KOPT-K1 (cell line): ENCODE measurements at regions not wholly inside any gene's neighbourhood (a gene's known extent, or its start where the extent isn't known, plus 50 kb on each side); places are given as distances from the start of the nearest gene placed in this dataset.
A peak's percentile ranks its signal among the peaks of the same experiment; 100 is the strongest.
"Not testable (repeated sequence)": the region's sequence is repeated elsewhere in the genome, so short reads cannot be mapped to it uniquely, and the experiment has no call there.

Experiments used
- H3K27ac ChIP-seq: fragments of 200-600 bp; sonication (generic); 2 replicates; pipeline ENCODE4 v1.5.1; 2016; ENCODE audit warnings: antibody characterized with exemption, mild to moderate bottlenecking, low read depth, low read length; ENCODE audit not compliant: poor library complexity, severe bottlenecking
- H3K36me3 ChIP-seq: fragments of 200-600 bp; sonication (generic); 2 replicates; pipeline ENCODE4 v1.5.1; 2017; ENCODE audit warnings: antibody characterized with exemption, mild to moderate bottlenecking, low read length, moderate library complexity; ENCODE audit not compliant: insufficient read depth
- H3K9me3 ChIP-seq: fragments of 200-600 bp; sonication (generic); 2 replicates; pipeline ENCODE4 v1.5.1; 2017; ENCODE audit warnings: antibody characterized with exemption, low read length, mild to moderate bottlenecking; ENCODE audit not compliant: insufficient read depth, poor library complexity, severe bottlenecking

DNA sequence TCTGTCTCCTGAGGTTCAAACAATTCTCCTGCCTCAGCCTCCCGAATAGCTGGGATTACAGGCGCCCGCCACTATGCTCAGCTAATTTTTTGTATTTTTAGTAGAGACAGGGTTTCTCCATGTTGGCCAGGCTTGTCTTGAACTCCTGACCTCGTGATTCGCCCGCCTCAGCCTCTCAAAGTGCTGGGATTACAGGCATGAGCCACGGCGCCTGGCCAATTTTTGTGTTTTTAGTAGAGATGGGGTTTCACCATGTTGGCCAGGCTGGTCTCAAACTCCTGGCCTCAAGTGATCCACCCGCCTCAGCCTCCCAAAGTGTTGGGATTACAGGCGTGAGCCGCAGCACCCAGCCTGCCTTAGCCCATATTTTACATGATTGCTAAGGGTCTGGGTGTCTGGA lies 130.3 kb upstream of the NCOR2 start:
- H3K27ac ChIP-seq, H3K36me3 ChIP-seq, H3K9me3 ChIP-seq: not testable (repeated sequence)

DNA sequence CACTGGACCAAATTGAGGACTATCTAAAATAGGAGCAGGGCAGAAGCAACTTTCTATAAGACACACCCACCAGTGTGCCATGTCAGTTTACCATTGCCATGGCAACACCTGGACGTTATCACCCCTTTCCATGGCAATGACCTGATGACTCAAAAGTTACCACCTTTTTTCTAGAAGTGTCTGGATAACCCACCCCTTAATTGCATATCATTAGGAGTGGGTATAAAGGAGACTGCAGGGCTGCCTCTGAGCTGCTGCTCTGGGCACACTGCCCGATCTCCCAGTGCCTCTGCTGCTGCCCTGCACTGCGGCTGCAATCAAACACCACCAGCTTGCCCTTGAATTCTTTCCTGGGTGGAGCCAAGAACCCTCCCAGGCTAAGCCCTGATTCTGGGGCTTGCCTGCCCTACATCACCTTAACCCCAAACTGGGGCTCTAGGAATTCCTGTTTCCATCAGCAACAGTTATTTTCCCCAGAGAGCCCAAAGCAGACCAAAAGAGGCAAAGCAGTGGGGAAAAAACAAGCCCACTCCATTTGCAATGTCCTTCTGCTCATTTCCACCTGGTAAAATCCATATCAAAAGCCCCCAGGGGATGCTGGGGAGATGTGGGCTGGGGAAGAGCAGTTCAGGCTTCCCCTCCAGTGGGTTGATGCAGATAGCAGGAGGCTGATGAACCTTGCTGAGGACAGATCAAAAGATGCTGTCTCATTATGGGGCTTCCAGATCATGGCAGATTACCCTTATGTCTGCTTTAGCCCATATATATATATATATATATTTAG lies 129.5 kb upstream of the NCOR2 start:
- Histone ChIP-seq H3K27ac (no peak overlapping the region), H3K36me3 (no peaks in the 10 kb centered on the region)

DNA sequence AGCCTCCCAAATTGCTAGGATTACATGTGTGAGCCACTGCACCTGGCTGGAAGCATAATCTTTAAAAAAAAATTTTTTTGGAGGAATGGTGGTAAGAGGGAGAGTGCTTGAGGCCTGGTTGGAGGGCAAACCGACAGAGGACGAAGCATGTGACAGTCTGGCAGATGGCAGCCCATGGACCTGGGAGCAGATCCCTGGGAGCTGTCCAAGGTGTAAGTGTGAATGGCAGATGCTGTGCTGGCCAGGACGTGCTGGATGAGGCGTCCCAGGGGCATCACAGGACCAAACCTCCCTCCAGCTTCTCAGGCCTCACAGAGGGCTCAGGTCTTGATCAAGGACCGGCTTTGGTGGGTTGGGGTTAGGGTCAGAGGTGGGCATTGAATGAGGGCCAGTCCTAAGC lies 128.4 kb upstream of the NCOR2 start:
- H3K9me3 ChIP-seq: peaks cover 23% of the 10 kb centered on the region
- no peak overlapping the region for H3K27ac ChIP-seq
- no peaks in the 10 kb centered on the region for H3K36me3 ChIP-seq

More for the DNA sequence above, 129.5 kb upstream of the NCOR2 start:
- peaks cover 15% of the 10 kb centered on the region for H3K9me3 ChIP-seq

DNA sequence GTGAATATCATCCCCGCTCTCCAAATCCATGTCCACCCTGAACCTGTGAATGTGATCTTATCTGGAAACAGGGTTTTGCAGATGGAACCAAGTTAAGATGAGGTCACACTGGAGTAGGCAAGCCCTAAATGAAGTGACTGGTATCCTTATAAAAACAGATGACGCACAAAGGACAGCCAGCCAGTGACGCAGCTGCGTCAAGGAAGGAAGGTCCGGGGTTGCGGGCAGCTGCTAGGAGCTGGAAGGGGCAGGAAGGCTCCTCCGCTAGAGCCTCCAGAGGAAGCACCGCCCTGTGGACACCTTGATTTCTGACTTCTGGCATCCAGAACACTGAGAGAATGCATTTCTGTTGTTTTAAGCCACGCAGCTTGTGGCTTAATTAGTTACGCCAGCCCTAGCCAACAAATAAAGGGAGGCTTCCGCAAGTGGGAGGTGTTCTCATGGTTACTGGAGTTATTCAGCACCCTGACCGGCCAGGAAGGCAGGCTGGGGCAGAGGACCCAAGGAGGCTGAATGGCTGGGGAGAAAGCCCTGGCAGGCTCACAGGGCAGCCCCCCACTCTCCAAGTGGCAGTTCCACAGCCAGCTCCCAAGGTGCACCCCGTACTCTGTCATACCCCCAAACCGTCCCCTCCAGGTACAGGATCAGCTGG lies 127.6 kb upstream of the NCOR2 start:
- Histone ChIP-seq H3K9me3 (peaks cover 23% of the 10 kb centered on the region), H3K36me3 (no peaks in the 10 kb centered on the region), H3K27ac (peak overlapping the region; percentile 4)

DNA sequence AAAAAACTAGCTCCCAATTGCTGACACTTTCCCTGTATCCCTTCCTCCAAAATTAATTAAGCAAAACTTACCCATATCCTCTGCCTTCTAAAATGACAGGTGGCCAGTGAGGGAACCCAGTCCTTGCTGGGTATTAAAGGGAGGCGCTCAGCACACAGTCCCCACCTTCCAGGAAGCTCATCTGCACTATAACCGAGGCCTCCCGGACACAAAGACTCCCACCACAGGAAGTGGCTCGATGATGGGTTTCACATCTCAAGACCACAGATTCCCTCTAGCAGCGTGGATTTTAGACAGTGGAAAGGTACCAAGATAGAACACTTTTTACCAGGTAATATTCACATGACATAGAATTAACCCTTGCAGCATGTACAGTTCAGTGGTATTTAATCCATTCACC lies 126.8 kb upstream of the NCOR2 start:
- no peaks in the 10 kb centered on the region for H3K36me3 ChIP-seq
- H3K9me3 ChIP-seq: peaks cover 23% of the 10 kb centered on the region
- H3K27ac ChIP-seq: peak overlapping the region; percentile 4

DNA sequence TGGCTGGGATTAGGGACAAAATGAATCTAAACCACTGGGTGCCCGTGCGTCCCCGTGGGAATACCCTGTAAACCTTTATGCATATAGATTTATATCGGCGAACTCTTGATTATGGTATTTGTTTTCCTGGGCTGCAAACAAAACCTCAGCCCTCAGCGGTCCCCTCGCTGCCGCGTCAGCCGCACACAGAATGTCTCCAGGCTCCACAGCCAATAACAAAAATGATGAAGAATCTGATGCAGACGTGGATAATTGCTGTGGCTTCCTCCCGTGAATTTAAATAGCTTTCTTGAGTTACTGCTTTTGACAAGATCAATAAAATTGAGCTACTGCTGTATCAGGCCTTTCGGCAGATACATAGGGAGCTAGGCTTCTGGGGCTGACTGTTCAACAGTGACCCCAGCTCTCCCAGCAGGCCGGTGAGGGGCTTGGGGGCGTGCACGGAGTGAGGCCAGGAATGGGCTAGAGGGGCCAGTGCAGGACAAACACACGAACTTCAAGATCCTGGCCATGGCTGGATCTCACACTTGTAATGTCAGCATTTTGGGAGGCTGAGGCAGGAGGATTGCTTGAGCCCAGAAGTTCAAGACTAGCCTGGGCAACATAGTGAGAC lies 125.8 kb upstream of the NCOR2 start:
- no peaks in the 10 kb centered on the region for H3K36me3 ChIP-seq
- H3K27ac ChIP-seq: no peak overlapping the region
- peaks cover 23% of the 10 kb centered on the region for H3K9me3 ChIP-seq

DNA sequence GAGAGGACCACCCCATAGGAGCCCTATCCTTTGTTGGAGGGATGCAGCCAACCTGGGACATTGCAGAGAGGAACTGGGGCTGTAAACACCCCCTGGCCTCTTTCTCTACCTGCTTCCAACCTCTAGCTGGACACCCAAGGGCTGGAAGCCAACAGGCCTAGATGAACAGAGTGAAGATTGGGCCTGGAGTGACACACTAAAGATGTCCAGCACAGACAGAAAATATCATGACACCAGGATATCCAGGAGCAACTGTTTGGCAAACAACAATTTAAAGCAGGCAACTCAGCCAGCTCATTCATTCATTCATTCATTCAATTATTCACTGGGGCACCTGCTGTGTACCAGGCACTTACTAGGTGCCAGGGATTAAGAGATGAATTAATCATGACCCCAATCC lies 125.0 kb upstream of the NCOR2 start:
- Histone ChIP-seq H3K27ac (no peak overlapping the region), H3K9me3 (peaks cover 23% of the 10 kb centered on the region), H3K36me3 (no peaks in the 10 kb centered on the region)

DNA sequence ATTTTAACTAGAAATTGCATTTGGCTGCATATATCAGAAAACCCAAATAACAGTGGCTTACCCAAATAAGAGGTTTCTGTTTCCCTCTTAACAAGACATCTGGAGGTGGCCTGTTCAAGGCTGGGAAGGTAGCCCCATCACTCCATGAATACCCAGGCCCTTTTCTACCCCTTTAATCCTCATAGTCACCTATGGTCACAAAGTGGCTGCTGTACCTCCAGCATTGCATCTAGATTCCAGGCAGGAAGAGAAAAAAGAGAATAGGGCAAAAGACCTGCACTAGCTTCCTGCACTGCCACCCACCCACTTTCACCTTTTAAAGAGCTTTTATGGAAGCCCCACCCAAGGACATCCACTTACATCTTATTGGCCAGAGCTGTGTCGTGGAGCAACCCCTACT lies 124.0 kb upstream of the NCOR2 start:
- Histone ChIP-seq H3K36me3 (no peaks in the 10 kb centered on the region), H3K9me3 (peaks cover 23% of the 10 kb centered on the region), H3K27ac (no peak overlapping the region)

DNA sequence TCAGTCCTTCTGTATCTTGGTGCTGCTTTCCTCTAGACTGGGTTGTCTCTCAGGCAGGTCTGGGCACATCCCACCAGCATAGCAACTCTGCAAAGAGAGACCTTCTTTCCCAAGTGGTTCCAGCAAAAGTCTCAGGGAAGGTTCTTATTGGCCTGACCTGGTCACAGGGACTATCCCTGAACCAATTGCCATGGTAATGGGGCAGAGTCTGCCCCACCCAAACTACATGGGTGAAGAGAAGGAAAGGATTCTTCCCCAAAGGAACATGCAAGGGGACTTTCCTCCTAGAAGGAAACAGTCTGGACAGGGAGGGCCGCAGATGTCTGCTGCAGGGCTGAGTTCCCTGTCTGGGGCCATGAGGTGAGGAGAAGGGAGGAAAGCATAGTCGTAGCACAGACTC lies 122.2 kb upstream of the NCOR2 start:
- H3K27ac ChIP-seq: no peak overlapping the region
- H3K9me3 ChIP-seq: peaks cover 23% of the 10 kb centered on the region
- no peaks in the 10 kb centered on the region for H3K36me3 ChIP-seq

DNA sequence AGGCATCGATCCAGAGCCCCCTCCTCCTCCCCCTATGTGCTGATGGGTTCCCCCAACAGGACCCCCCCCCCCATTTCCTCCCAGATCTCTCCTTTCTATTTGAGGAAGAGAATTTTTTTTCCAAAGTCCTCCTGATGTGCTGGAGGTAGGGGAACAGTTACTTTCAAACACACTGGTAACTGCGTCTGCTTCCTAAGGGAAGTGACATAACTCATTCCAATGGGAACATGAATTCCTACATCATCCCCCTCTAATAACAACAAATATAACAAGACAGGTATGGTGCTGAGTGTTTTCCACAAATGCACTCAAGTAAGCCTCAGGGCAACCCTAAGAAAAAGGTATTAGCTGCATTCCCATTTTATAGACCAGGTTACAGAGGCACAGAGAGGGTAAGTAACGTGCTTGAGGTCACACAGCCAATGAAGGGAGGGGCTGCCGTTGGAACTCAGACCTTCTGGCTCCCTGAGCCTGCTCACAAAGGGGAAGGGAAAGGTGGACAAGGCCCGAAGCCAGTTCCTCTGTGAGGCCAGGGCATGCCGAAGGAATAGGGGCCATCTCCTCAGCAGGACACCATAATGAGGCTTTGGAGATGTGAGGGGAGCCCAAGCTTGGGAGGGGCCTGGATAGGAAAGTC lies 121.1 kb upstream of the NCOR2 start:
- Histone ChIP-seq H3K9me3 (peaks cover 23% of the 10 kb centered on the region), H3K36me3 (no peaks in the 10 kb centered on the region), H3K27ac (peak overlapping the region; percentile 78)

DNA sequence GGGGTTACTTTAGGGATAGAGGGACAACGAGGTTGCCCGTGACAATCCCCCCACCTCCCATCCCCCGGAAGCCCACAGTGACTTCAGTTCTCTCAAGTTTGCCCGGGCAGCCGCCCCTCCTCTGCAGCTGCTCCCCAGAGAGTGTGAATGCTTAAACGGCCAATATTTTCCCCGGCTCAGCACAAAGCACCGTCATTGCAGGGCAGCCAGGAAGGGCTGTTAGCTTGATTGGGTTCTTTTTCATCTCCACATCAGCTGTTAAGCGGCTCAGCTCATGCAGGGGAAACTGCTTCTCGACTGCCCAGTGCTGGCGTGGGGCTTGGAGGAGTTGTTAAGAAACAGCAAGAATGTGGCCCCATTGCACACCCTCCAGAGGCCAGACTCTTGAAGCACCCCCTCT lies 120.5 kb upstream of the NCOR2 start:
- Histone ChIP-seq H3K36me3 (no peaks in the 10 kb centered on the region), H3K27ac (peak overlapping the region; percentile 78), H3K9me3 (peaks cover 18% of the 10 kb centered on the region)

DNA sequence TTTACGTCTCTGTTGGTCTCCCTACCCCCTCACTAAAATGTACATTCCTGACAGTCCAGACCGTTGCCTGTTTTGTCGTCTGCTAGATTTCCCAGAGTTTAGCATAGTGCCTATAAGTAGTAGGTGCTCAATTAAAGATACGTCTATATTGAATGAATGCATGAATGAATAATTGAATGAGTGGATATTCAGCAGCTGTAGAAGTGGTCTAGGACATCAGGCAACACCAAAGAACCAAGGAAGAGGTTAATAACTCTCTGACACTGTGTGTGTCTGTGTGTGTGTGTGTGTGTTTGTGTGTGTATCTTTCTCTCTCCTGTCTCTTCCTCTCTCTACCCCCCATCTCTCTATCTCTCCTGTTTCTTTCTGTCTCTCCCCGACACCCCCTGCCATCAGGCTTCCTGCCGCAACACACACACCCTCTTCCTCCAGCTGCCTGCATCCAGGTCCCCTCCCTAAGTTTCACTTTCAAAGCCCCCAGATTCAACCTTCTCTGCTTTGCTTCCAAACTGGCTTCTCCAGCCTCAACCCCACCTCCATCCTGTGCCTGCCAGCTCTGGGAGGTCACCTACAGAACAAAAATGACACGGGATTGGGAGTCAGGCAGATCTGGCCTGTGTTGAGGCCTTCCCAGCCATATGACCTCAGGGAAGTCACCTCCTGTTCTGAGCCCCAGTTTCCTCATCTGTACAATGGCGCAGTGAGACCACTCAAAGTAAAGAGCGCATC lies 119.9 kb upstream of the NCOR2 start:
- H3K9me3 ChIP-seq: peaks cover 12% of the 10 kb centered on the region
- H3K36me3 ChIP-seq: no peaks in the 10 kb centered on the region
- peak overlapping the region; percentile 78 for H3K27ac ChIP-seq

DNA sequence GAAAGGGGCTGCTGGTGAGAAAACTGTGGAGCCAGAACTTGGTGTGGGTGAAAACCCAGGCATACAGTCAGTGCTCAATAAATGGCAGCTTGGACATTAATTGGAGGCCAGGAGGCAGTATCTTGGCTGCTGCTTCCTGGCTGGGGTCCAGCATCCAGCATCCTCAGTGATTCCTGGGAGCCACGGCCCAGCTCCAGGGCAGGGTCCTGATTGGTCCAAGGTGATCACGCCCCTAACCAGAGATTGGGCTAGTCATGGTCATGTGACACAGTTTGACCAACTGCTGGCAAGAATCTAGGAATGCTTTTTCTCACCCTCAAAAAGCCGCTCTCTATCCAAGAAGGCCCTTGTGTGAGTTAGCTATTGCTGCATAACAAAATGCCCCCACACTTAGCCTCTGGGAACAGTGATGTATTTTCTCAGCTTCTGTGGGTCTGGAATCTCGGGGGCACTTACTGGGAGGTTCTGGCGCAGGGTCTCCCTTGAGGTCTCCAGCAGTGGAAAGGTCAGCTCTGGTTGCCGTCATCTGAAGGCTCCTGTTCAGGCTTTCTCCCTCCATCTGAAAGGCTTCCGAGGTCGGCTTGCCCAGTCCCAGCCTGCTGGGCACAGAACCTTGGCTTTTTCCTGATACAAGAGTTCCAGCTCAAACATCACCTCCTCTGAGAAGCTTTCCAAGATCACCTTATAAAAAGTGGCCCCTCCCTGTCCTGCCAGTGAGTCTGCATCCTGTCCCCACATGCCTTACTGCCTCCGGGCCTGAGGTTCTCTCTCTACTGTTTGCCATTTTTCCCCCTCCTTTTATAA lies 119.2 kb upstream of the NCOR2 start:
- Histone ChIP-seq H3K9me3 (peaks cover 5% of the 10 kb centered on the region), H3K27ac (peak overlapping the region; percentile 78), H3K36me3 (no peaks in the 10 kb centered on the region)

DNA sequence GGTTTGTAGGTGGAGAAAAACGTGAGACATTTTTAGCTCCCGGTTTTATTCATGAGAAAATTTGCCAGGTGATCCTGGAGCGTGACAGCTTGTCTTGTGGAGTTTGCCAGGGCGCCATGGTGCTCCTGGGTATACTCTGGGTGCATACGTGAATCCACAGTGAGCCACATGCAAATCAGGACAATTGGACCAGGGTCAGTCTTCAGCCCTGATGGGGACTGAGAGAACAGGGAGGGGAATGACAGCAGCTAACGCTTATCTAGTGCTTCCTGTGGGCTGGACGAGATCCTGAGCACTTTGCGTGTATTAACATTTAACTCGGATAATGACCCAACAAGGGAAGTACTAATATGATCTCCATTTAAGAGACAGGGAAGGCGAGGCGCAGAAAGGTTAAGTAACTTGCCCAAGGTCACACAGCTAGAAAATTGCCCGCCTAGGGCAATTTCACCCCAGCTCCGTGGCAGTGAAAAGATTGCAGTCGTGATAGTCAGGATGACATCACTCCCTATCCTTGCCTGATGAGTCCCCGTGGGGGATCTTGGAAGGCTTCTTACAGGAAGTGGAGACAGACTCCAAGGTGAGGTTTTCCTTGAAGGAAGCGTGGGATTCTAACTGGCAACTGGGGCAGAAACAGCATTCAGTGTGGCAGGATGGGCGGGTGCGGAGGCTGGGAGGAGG lies 118.4 kb upstream of the NCOR2 start:
- H3K9me3 ChIP-seq: no peaks in the 10 kb centered on the region
- H3K27ac ChIP-seq: no peak overlapping the region
- H3K36me3 ChIP-seq: no peaks in the 10 kb centered on the region
